NCI-H1417 treated with DMSO at 0.1 percent for 48 hours (cell line): ENCODE measurements at regions not wholly inside any gene's neighbourhood (a gene's known extent, or its start where the extent isn't known, plus 50 kb on each side); places are given as distances from the start of the nearest gene placed in this dataset.

ENCODE experiments used
- DNase-seq: peaks from one replicate; lab custom pipeline; 2025; lab: John Stamatoyannopoulos, UW

- no peak for DNase-seq
Measured at GRCh38 chr2:104447831-104448434, 406.0 kb upstream of the POU3F3 start.

- DNase-seq, result no peak
Measured at GRCh38 chr2:104448661-104449440, 405.1 kb upstream of the POU3F3 start.

DNA sequence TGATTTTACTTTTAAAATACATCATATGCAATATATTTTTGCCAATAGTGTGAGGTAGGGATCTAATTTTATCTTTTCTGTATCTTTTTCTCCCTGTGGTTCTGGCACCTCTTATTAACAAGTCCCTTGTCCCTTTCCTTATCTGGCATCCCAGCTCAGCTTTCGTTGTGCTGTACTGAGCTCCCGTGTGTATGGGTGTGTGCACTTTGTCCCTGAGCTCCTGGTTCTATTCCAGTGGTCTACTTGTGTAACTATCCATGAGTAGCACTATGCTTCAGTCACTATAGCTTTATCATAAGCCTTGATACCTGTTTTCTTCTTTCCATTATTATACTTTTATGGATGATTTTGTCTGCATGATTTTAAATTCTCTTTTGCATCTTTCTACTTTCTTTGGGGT, 401.4 kb upstream of the POU3F3 start:
- DNase-seq, result no peak

- no peak for DNase-seq
Measured at GRCh38 chr2:104462731-104463130, 391.2 kb upstream of the POU3F3 start.

DNA sequence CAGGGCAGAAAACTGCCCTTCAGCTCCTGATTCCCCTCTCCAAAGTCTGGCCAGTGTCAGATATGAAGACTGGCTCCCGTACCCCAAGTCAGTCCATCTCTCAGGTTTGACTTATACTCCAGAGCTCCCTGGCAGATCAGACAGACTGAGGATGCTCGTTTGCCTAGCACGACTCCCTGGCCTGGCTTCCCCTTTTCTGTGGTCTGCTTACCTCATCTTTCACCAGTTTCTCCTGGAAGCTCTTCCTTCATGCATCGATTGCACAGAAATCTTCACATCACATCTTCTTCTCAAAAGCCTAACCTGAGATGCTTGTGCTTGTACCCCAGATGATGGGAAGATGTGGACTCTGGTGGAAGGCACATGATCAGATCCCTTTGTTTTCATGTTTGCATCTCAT, 387.9 kb upstream of the POU3F3 start:
- DNase-seq, result no peak

GRCh38 chr2:104468846-104469245, 385.1 kb upstream of the POU3F3 start:
- DNase-seq, result no peak

GRCh38 chr2:104472076-104472475, 381.8 kb upstream of the POU3F3 start:
- DNase-seq, result no peak

DNA sequence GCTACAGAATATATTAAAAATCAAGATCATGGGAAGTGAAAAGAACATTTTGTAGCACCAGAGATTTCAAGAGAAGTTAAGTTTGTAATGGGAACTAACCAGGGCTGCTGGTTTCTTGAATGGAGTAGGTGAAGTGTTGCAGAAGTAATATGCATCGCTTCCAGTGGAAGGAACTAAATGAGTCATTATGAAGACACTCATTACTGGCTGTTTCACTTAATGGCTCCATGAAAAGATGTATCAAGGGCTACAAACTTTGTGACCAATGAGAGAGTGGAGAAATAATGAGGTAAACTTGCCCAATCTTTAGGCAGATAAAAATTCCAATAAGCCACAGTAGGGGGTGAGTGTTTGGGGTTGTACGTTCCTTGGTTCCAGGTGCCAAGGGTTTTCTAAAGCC, 380.4 kb upstream of the POU3F3 start:
- no peak for DNase-seq

DNA sequence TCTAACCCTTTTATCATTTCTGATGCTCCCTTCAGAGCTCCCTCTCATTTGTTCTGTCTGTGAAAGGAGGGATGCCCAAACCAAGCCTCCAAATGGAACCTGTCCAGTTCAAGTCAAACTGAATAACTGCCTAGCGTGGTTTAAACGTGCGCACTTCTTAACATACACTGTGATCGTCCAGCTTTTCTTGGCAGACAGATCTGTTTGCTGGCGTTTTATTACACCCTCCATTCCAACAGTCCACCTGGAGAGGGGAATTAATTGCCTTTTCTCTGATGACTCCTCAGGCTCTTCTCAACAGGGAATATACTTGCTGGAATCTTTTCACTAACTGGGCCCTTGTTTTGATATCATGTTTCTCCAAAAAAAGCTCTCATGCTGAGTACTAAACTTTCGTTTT, 379.2 kb upstream of the POU3F3 start:
- DNase-seq, result no peak

GRCh38 chr2:104476075-104476474, 377.8 kb upstream of the POU3F3 start:
- no peak for DNase-seq

DNA sequence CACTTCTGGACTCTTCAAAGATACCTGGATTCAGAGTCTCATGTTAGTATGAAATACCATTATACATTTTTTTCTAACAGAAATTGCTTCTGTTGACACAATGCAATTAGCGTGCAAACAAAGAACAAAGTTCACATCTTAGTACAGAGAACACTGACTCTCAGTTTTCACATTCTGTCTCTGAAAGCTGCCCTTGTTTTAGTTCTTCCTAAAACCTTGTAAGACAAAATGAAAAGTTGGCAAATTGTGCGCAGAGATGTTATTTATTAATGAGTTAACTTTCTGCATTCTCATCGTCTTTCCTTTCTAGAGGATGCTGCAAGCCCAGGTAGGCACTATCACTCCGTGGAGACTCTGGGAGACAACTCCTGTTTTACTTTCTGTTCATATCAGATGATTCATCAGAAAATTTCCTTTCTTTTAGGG, 377.3 kb upstream of the POU3F3 start:
- no peak for DNase-seq

- DNase-seq, result no peak
Measured at GRCh38 chr2:104481341-104481740, 372.6 kb upstream of the POU3F3 start.

DNA sequence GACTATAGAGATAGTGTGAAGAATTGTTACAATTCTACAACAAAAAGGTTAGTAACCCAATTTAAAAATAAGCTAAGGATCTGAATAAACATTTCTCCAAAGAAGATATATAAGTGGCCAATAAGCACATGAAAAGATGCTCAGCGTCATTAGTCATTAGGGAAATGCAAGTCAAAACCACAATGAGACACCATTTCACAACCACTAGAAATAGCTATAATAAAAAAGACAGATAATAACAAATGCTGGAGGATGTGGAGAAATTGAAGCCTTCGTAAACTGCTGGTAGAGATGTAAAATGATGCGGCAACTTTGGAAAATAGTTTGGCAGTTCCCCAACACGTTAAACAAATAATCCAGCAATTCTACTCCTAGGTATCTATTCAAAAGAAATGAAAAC, 366.5 kb upstream of the POU3F3 start:
- no peak for DNase-seq

DNA sequence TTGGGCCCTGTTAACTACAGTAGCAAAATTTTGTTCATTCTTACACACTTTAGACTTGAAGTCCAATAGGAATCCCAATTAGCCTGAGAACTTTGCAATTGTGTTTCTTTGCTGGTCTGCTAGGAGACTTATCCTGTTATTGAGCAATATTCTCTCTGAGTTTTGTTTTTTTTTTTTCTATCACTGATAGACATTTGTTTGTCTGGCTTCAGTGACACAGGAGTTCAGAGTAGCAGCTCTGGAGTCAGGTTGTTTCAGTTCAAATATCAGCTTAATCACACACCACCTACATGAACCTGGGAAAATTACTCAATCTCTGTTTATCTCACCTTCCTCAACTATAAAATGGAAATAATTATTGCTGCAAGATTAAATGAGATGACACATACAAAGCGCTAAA, 360.2 kb upstream of the POU3F3 start:
- DNase-seq, result no peak

- no peak for DNase-seq
Measured at GRCh38 chr2:104501342-104501741, 352.6 kb upstream of the POU3F3 start.

DNA sequence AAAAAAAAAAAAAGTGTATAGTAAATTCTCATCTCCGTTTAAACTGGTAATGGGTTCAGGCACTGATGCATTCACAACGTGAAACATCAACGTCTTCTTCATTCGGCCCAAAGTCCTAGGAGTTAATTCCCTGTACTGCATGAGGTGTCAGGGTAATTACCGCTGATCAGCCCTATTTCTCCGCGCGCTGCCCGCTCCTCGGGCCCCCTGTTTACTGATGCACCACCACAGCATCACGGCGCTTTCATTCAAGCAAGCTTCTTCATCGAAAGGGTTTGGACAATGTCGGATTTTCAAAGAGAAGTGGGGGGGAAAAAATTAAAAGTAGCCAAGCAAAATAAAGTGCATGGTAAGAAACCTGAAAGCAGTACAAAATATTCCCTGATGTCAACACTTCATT, 352.0 kb upstream of the POU3F3 start:
- no peak for DNase-seq

GRCh38 chr2:104502901-104503300, 351.0 kb upstream of the POU3F3 start:
- DNase-seq, result no peak

GRCh38 chr2:104504331-104505073, 349.4 kb upstream of the POU3F3 start:
- peak; percentile 85 for DNase-seq

- no peak for DNase-seq
Measured at GRCh38 chr2:104518256-104518655, 335.7 kb upstream of the POU3F3 start.

- peak; percentile 53 for DNase-seq
Measured at GRCh38 chr2:104521247-104521646, 332.7 kb upstream of the POU3F3 start.

GRCh38 chr2:104523921-104524320, 330.0 kb upstream of the POU3F3 start:
- no peak for DNase-seq

GRCh38 chr2:104528101-104528500, 325.8 kb upstream of the POU3F3 start:
- DNase-seq, result no peak

GRCh38 chr2:104531122-104531521, 322.8 kb upstream of the POU3F3 start:
- no peak for DNase-seq
